Tibial nerve (tissue), 4 donors: ENCODE measurements at regions not wholly inside any gene's neighbourhood (a gene's known extent, or its start where the extent isn't known, plus 50 kb on each side); places are given as distances from the start of the nearest gene placed in this dataset.
"Not testable (repeated sequence)": the region's sequence is repeated elsewhere in the genome, so short reads cannot be mapped to it uniquely, and the experiment has no call there.

ENCODE experiments used
- DNase-seq, 2 donors: peaks; one replicate each; pipeline ENCODE4 v3.0.0-alpha.2; 2019; ENCODE audit warnings: low spot score in 2 of 2
- H3K27ac ChIP-seq, 4 donors: fragments of 200-600 bp; sonication (generic) in 3 of 4; one replicate each; pipeline ENCODE4 v1.5.1; 2017 to 2019; ENCODE audit warnings: mild to moderate bottlenecking in 1 of 4
- H3K27me3 ChIP-seq, 2 donors: fragments of 200-600 bp; sonication (generic) in 1 of 2; one replicate each; pipeline versions ENCODE4 v1.5.1 to v1.6.0; 2017 to 2019
- H3K36me3 ChIP-seq, 3 donors: fragments of 200-600 bp; sonication (generic); one replicate each; pipeline ENCODE4 v1.5.1; 2018 to 2019
- H3K4me1 ChIP-seq, 4 donors: fragments of 200-600 bp; sonication (generic) in 3 of 4; one replicate each; pipeline ENCODE4 v1.5.1; 2017 to 2019
- H3K4me3 ChIP-seq, 4 donors: fragments of 200-600 bp; sonication (generic) in 3 of 4; one replicate each; pipeline ENCODE4 v1.5.1; 2017 to 2019; ENCODE audit warnings: mild to moderate bottlenecking in 1 of 4, moderate library complexity in 1 of 4
- H3K9me3 ChIP-seq, 4 donors: fragments of 200-600 bp; sonication (generic) in 3 of 4; one replicate each; pipeline ENCODE4 v1.5.1; 2017 to 2019
- CTCF ChIP-seq, 5 experiments: fragments of 200-600 bp in 3 of 5; fragments of 450-650 bp in 2 of 5; sonication (generic) in 3 of 5; IDR thresholded peaks; one replicate each; pipeline ENCODE4 v1.5.1; 2016 to 2019; ENCODE audit warnings: antibody characterized with exemption in 5 of 5, mild to moderate bottlenecking in 3 of 5, moderate library complexity in 2 of 5
- EP300 ChIP-seq, 2 donors: sonication (generic); formaldehyde crosslinking; IDR thresholded peaks; one replicate each; pipeline ENCODE4 v1.6.1; 2017; ENCODE audit warnings: antibody characterized with exemption in 2 of 2, mild to moderate bottlenecking in 1 of 2
- POLR2A ChIP-seq, 2 donors: fragments of 450-650 bp; IDR thresholded peaks; one replicate each; pipeline ENCODE4 v1.6.1; 2017; ENCODE audit warnings: antibody characterized with exemption in 2 of 2, mild to moderate bottlenecking in 2 of 2, moderate library complexity in 2 of 2
- whole genome bisulfite sequencing, 2 donors: methylation state at CpG; one replicate each; pipeline ENCODE4 v1.1.5; 2018; 5-methylcytosine and 5-hydroxymethylcytosine counted together

- no peak for TF ChIP-seq EP300 (IDR thresholded peaks at IDR 0.05)
- TF ChIP-seq POLR2A (IDR thresholded peaks at IDR 0.05): no peak
- no peak for TF ChIP-seq CTCF (IDR thresholded peaks at IDR 0.05)
- Histone ChIP-seq H3K36me3 (no peaks in the 10 kb centered on the region), H3K4me3 (no peak overlapping the region), H3K9me3 (no peaks in the 10 kb centered on the region), H3K27ac (peak overlapping the region in 1 of 4 donors; percentile 4), H3K4me1 (peaks cover 0 to 13% (median 6%) of the 10 kb centered on the region in 4 donors), H3K27me3 (no peaks in the 10 kb centered on the region)
- DNase-seq: no peak
Measured at GRCh38 chr2:146979746-146980145, 865.1 kb upstream of the ACVR2A start.

DNA sequence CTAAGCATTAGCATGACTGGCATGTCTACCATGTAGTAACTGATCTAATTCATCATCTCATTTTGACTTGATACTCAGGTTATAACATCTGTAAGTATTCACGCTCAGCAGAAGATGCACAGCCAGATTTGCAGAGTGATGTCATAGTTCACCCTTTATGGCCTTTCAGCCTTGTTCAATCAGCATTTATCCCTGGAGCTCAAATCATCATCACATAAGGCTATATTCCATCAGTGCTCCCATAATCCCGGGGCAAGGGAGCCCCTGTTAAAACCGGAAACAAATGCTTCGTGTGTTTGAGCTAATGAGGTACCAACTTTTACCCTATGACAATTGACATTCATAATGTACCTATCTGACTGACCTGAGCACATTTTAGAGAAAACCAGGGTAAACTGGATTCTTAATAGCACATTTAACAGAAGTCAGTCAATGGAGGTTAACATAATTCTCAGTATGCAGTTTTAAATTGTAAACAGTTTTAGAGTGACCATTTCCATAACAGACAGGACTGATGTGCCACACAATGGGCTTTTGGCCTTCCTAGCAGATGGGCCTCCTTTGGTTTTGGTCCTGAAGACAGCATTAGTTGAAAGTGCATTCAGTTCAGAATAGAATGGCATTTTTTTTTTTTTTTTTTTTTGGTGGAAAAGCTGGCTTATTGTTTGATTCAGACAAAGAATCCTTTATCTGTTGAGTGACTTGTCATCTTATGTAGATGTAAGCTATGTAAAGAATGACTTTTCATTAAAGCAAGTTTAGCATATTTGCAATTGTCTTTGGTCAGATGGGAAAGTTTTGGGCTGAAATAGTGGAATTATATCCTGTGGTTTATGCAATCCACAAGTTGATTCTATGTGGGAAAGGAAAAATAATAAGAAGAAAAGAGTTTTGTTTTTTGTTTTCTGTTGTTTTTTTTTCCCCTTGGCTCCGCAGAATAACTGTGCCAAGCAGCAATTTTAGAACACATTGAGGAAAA, 866.0 kb upstream of the ACVR2A start:
- Histone ChIP-seq H3K36me3 (no peaks in the 10 kb centered on the region), H3K27me3 (no peaks in the 10 kb centered on the region), H3K27ac (peak overlapping the region in 2 of 4 donors; percentile 6 to 19), H3K4me1 (peaks cover 0 to 13% (median 6%) of the 10 kb centered on the region in 4 donors), H3K4me3 (no peak overlapping the region), H3K9me3 (no peaks in the 10 kb centered on the region)
- 45 to 46% methylated on average over 5 of the region's 5 CpGs for WGBS, 2 donors
- DNase-seq: no peak
- TF ChIP-seq CTCF (IDR thresholded peaks at IDR 0.05): no peak
- TF ChIP-seq EP300 (IDR thresholded peaks at IDR 0.05): peak in 1 of 2 donors; percentile 14

DNA sequence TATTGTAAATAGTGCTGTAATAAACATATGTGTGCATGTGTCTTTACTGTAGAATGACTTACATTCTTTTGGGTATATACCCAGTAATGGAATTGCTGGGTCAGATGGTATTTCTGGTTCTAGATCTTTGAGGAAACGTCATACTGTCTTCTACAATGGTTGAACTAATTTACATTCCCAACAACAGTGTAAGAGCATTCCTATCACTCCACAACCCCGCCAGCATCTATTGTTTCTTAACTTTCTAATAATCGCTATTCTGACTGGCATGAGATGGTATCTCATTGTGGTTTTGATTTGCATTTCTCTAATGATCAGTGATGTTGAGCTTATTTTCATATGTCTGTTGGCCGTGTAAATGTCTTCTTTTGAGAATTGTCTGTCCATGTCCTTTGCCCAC, 873.8 kb upstream of the ACVR2A start:
- not testable (repeated sequence) for H3K4me3 ChIP-seq, H3K27me3 ChIP-seq, DNase-seq, H3K36me3 ChIP-seq, H3K27ac ChIP-seq, H3K4me1 ChIP-seq
- H3K9me3 ChIP-seq: peaks cover 0 to 15% (median 2%) of the 10 kb centered on the region in 4 donors
- 83 to 89% methylated on average over 4 of the region's 4 CpGs for WGBS, 2 donors

DNA sequence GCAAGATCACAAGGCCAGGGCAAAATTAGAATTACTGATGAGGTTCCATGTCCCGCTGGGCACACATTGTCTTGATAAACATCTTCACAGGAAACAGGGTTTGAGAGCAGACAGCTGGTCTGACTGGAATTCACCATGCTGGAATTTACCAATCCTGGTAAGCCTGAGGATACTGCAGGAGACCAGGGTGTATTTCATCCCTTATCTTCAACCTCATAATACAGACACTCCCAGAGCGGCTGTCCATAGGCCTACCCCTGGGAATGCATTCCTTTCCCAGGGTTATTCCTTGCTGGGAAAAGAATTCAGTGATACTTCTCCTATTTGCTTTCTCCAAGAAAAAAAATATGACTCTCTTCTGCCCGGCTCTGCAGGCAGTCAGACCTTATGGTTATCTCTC, 875.1 kb upstream of the ACVR2A start:
- H3K4me1 ChIP-seq, H3K27me3 ChIP-seq, H3K36me3 ChIP-seq, H3K27ac ChIP-seq, H3K4me3 ChIP-seq, DNase-seq: not testable (repeated sequence)
- peaks cover 0 to 15% (median 2%) of the 10 kb centered on the region in 4 donors for H3K9me3 ChIP-seq
- 73 to 83% methylated on average over 3 of the region's 3 CpGs for WGBS, 2 donors

DNA sequence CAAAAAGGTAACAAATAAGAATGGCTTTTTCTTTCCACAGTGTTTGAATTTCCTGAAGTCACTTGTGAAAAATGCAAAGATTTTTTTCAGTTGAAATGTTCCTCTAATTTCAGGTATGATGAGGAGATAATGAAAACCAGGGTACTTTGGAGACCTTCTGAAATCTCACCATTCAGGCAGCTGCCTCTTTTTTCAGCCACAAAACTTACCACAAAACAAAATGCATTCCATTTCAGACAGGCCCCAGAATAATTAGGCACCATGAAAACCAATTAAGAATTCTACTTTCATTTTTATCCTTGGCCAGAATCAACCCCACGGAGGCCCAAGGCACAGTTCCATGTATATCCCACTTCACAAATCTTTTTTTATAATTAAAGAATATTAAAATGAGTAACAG, 880.3 kb upstream of the ACVR2A start:
- Histone ChIP-seq H3K4me3 (no peak overlapping the region), H3K36me3 (no peaks in the 10 kb centered on the region), H3K4me1 (no peaks in the 10 kb centered on the region), H3K27me3 (no peaks in the 10 kb centered on the region), H3K27ac (no peak overlapping the region), H3K9me3 (no peaks in the 10 kb centered on the region)
- WGBS, 2 donors: 61 to 64% methylated on average over 1 of the region's 1 CpG
- TF ChIP-seq CTCF (IDR thresholded peaks at IDR 0.05): no peak
- TF ChIP-seq POLR2A (IDR thresholded peaks at IDR 0.05): no peak
- no peak for TF ChIP-seq EP300 (IDR thresholded peaks at IDR 0.05)
- DNase-seq: no peak

- H3K27ac ChIP-seq: no peak overlapping the region
- no peaks in the 10 kb centered on the region for H3K36me3 ChIP-seq
- no peaks in the 10 kb centered on the region for H3K9me3 ChIP-seq
- no peak for TF ChIP-seq POLR2A (IDR thresholded peaks at IDR 0.05)
- TF ChIP-seq EP300 (IDR thresholded peaks at IDR 0.05): no peak
- no peak for TF ChIP-seq CTCF (IDR thresholded peaks at IDR 0.05)
- 79 to 85% methylated on average over 5 of the region's 5 CpGs for WGBS, 2 donors
- H3K4me3 ChIP-seq: no peak overlapping the region
- H3K4me1 ChIP-seq: no peaks in the 10 kb centered on the region
- no peak for DNase-seq
- H3K27me3 ChIP-seq: no peaks in the 10 kb centered on the region
Measured at GRCh38 chr2:146954544-146954943, 890.3 kb upstream of the ACVR2A start.
